ENCODE measurements at regions not wholly inside any gene's neighbourhood (a gene's known extent, or its start where the extent isn't known, plus 50 kb on each side); places are given as distances from the start of the nearest gene placed in this dataset.
"Not testable (repeated sequence)": the region's sequence is repeated elsewhere in the genome, so short reads cannot be mapped to it uniquely, and the experiment has no call there.

GRCh38 chr10:10662716-10663408 lies 354.8 kb upstream of the CELF2 start:
- no peak for DNase-seq

GRCh38 chr10:10663622-10664021 lies 354.1 kb upstream of the CELF2 start:
- DNase-seq = no peak

GRCh38 chr10:10665750-10666149 lies 351.9 kb upstream of the CELF2 start:
- no peak for DNase-seq

GRCh38 chr10:10667466-10667865 lies 350.2 kb upstream of the CELF2 start:
- no peak for DNase-seq

- DNase-seq = no peak
Observed at GRCh38 chr10:10676972-10677371, 340.7 kb upstream of the CELF2 start.

GRCh38 chr10:10677479-10677878 lies 340.2 kb upstream of the CELF2 start:
- DNase-seq = no peak

GRCh38 chr10:10680496-10680895 lies 337.2 kb upstream of the CELF2 start:
- DNase-seq = no peak

GRCh38 chr10:10684972-10685371 lies 332.7 kb upstream of the CELF2 start:
- DNase-seq = no peak

GRCh38 chr10:10685566-10685965 lies 332.1 kb upstream of the CELF2 start:
- no peak for DNase-seq

GRCh38 chr10:10687751-10688150 lies 329.9 kb upstream of the CELF2 start:
- no peak for DNase-seq

GRCh38 chr10:10699427-10699826 lies 318.2 kb upstream of the CELF2 start:
- DNase-seq = no peak

- no peak for DNase-seq
Observed at GRCh38 chr10:10701084-10701611, 316.5 kb upstream of the CELF2 start.

GRCh38 chr10:10702211-10702610 lies 315.5 kb upstream of the CELF2 start:
- no peak for DNase-seq

- DNase-seq = no peak
Observed at GRCh38 chr10:10703382-10703781, 314.3 kb upstream of the CELF2 start.

- no peak for DNase-seq
Observed at GRCh38 chr10:10712155-10712704, 305.4 kb upstream of the CELF2 start.

GRCh38 chr10:10714327-10714726 lies 303.3 kb upstream of the CELF2 start:
- no peak for DNase-seq

- DNase-seq = no peak
Observed at GRCh38 chr10:10716972-10717371, 300.7 kb upstream of the CELF2 start.

GRCh38 chr10:10722422-10722821 lies 295.2 kb upstream of the CELF2 start:
- DNase-seq = no peak

- no peak for DNase-seq
Observed at GRCh38 chr10:10725196-10725595, 292.5 kb upstream of the CELF2 start.

- DNase-seq = no peak
Observed at GRCh38 chr10:10726101-10726500, 291.6 kb upstream of the CELF2 start.

GRCh38 chr10:10727411-10727810 lies 290.3 kb upstream of the CELF2 start:
- DNase-seq = not testable (repeated sequence)

- no peak for DNase-seq
Observed at GRCh38 chr10:10727812-10728211, 289.9 kb upstream of the CELF2 start.

- no peak for DNase-seq
Observed at GRCh38 chr10:10730471-10731043, 287.1 kb upstream of the CELF2 start.

- no peak for DNase-seq
Observed at GRCh38 chr10:10731366-10731765, 286.3 kb upstream of the CELF2 start.
